NCI-H187 treated with DMSO at 0.1 percent for 48 hours (cell line): ENCODE measurements at regions not wholly inside any gene's neighbourhood (a gene's known extent, or its start where the extent isn't known, plus 50 kb on each side); places are given as distances from the start of the nearest gene placed in this dataset.
A peak's percentile ranks its signal among the peaks of the same experiment; 100 is the strongest.

Source experiments
- DNase-seq: peaks from one replicate; lab custom pipeline; 2025; lab: John Stamatoyannopoulos, UW

DNA sequence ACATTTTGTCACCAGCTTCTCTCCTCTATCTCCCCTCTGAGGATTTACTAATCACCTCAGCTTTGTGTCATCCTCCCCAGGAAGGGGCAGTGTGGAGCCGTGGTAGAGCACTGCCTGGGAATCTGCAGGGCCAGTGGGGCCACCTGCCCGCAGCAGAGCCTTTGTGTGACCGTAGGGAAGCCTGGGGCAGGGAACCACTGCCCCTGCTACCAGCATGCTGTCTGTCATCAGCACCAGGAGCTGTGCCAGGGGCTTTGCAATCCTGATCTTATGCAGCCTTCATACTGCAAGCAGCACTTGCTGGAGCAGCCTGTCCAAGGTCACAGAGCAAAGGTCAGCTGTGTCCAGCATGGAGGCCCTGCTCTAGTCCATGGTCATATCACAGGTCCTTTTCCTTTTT lies 170.2 kb upstream of the IL12A start:
- no peak for DNase-seq

- DNase-seq, result no peak
These were observed 169.6 kb upstream of the IL12A start for GRCh38 chr3:159818997-159819500.

DNA sequence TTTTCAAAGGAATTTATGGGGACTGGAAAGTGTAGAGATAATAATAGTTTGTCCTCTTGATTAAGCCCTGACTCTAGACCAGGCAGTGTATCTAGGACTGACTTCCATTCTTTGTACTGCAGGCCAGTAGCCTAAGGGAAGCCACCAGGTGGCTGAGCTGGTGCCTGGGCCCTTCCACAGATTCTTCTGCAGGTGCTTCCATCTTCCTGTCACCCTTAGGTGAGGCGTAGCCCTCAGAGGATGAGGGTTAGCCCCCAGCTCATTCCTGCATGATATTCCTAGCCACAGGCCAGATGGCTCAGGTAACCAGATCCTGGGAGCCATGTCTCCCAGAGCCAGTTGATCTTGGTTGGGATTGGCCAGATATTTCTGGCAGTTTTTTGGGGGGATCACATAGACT lies 169.0 kb upstream of the IL12A start:
- DNase-seq, result no peak

DNA sequence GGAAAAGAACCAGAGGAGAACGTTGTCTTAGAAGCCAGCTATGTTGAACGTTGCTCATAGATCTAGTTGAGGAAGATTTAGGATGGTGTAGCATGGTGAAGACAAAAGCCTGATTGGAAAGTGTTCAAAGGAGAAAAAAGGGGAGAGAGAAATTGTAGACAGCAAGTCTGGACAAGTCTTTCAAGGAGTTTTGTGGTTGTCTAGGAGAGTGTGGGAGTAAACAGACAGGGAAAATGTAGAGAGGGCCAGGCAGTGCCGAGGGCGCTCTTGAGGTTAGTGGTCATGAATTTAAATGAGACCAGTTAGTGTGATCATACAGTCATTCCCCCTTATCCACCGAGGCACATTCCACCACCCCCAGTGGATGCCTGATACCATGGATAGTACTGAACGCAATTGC lies 167.5 kb upstream of the IL12A start:
- no peak for DNase-seq

DNA sequence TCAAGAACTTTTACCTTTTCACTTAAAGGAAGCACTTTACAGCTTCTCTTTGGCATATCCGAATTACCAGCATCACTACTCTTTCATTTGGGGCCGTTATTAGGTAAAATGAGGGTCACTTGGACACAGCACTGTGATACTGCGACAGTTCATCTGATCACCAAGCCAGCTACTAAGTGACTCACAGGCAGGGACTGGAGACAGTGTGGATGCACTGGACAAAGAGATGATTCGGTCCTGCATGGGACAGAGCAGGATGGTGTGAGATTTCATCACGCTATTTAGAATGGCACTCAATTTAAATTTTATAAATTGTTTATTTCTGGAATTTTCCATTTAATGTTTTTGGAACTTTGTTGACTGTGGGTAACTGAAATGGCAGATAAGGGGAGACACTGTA lies 166.9 kb upstream of the IL12A start:
- no peak for DNase-seq

DNA sequence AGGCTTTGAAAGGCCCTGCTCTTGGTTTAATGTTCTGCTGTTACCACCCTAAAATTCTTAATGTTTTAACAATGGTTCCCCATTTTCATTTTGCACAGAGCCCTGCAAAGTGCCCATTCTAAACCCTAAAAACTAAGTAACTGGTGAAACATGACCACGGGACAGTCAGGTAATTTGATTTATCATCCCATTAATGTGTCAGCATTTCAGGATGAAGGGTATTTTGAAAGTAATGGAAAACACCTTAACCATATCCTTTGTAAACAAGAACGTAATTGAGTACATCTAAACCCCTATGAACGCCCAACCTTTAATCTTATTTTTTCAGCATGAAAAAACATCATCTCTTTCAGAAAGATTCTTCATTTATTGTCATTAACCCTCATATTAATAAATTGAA lies 164.9 kb upstream of the IL12A start:
- DNase-seq, result no peak

GRCh38 chr3:159824333-159824732 lies 164.3 kb upstream of the IL12A start:
- DNase-seq, result no peak

GRCh38 chr3:159825216-159825854 lies 163.3 kb upstream of the IL12A start:
- no peak for DNase-seq

DNA sequence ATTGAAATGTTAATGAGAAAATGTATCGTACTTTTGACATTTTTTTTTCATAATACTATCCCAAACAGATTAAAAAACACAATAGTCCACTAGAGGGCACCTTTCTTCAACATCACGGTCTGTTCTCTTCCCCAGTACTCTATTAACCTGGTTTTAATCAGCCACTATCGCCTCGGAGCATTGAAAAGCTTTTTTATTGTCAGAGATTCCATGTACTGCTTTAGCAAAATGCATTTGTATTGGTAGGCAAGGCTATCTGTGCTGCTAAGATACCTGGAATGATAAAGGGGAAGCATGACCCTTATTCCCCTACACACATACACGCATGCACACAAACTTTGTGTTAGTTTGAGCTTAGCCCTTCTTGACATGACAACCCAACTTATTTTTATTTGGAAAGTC lies 160.1 kb upstream of the IL12A start:
- DNase-seq, result peak; percentile 21

- DNase-seq, result no peak
These were observed 159.6 kb upstream of the IL12A start for GRCh38 chr3:159829056-159829455.

- no peak for DNase-seq
These were observed 159.0 kb upstream of the IL12A start for GRCh38 chr3:159829539-159830227.

DNA sequence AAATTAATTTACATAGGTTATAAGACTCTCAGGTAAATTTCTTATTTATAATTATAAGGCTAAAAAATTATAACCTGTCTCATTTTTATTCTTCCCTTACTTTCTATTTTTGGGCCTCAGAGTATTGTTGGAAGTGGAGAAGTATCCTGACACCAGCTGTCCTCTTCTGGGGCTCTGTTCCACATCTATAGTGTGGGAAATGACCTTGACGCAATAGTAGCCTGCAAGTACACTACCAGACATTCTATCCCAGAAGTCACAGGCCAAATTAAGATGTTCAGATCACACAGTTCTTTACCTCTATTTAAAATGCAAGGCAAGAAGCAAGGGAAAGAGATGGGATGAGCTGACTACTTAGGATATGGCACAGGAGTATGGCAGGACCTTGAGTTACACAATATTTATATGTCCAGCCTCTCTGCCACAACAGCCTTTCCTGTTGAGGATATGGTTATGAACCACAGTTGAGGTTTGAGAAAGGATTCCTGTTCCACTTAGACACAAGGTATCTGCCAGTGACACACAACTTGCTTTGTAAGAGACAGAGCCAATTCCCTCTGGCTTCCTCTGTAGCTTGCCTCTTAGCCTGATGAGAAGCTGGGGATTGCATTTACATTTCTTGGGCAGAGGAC lies 158.0 kb upstream of the IL12A start:
- no peak for DNase-seq

DNA sequence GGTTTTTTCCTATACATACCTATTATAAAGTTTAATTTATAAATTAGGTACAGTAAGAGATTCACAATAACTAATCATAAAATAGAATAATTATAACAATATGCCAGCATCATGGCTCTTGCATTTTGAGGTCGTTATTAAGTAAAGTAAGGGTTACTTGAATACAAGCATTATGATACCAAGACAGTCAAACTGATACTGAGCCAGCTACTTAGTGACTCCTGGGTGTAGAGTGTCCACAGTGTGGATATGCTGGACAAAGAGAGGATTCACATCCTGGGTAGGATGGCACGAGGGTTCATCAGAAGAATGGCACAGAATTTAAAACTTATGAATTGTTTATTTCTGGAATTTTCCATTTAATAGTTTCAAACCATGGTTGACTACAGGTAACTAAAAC lies 157.2 kb upstream of the IL12A start:
- DNase-seq, result no peak

- DNase-seq, result no peak
These were observed 156.6 kb upstream of the IL12A start for GRCh38 chr3:159832024-159832423.

DNA sequence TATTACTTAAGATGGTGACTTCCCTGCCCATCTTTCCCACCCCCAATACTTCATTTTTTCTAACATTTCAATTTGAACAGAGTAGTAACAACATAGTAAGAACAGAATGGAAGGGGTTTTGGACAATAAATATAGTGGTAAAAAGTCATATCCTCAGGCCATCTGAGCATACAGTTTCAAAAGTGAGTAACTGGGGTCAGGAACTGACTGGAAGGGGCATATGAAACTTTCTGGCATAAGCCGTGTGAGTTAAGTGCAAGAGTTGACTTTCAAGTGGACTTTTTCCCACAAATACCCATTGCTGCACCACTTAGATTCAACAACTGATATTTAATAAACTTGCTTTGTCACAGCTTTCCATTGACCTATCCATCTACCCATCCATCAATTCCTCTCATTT lies 153.5 kb upstream of the IL12A start:
- DNase-seq, result no peak

- no peak for DNase-seq
These were observed 150.9 kb upstream of the IL12A start for GRCh38 chr3:159837725-159838124.

GRCh38 chr3:159838938-159839337 lies 149.7 kb upstream of the IL12A start:
- DNase-seq, result no peak

GRCh38 chr3:159839561-159840379 lies 148.9 kb upstream of the IL12A start, which contains the start of gene SCHIP1:
Gene SCHIP1, plus strand, starts transcription at chr3:159839861.
- no peak for DNase-seq

DNA sequence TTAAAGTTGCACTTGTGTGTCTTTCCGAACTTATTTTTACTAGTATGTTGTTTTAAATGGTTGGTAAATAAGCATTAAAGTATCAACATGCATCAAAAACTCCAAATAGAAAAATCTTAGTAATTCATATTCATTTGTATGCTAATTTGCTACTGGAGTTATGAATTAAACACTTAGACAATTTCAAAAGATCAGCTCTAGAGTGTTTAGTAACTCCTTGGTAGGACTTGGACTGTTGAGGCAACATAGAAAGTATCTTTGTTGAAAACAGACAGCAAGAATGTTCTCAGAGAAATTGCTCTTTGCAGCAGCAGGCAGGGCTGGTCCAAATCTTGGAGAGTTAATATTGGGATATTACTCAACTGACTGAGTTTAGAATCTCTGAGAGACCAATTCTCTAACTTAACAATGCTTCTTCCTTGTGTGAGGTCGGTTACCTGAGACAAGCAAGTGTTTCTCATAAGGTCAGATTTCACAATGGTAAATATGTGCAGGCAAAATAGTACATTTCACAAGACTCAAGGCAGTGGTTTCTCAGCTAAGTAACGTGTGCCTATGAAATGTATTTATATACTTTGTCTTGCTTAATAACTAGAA lies 147.8 kb upstream of the IL12A start:
- DNase-seq, result no peak

DNA sequence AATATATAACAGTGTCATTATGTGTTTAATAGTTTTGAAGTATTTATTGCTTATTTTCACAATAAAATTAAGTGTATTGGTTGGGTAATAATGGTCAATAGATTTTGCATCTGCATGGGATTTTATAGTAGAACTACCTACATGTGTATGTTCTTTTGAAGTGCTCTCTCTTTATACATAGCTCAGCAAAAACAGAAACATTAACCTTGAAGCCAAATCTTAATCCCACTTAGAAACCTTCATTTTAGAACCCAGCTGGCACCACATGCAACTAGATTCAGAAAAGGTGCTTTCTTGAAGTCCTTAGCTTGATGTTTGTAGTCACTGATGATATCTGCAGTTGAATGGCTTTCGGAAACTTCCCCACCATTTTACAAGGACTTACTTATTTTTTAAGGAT lies 146.9 kb upstream of the IL12A start:
- no peak for DNase-seq

DNA sequence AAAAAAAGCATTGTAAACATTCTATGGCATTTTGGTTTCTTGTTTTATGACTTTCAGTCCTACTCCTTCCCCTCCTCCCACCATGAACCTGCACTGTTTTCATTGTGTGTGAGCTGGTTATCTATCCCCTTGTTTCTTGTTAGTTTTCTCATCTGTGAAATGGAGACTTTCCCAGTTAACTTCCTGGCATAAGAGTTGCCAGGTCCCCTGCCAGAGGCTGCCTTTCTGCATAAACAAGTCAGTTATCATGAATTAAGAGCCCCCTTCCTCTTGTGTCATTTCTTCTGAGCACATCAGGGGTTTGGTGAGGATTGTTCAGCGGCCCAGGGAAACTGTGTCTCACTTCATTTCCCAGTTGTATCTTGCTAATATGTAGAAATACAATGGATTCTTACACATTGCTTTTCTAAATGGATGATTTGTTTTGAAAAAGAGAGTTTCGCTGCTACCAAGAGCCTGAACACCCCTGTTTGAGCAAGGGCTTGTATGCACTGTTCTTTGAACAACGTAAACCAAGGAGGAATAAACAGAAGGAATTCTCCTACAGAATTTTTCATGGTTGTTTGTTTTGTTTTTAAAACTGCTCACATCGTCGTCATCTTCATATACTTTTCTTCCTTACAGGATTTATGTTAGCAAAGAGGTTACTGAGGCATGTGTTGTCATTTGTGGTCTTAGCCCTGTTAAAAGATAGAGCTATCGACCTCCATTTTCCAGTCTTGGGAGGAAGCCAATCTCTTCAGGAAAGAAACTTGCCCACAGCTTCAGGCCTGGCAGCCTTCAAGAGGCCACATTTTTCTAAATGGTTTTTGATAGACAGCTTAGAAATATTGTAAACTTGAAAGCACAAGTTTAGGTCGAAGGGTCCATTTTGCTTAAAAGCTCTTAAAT lies 144.6 kb upstream of the IL12A start:
- DNase-seq, result no peak
